GM18870 (cell line): ENCODE measurements at regions not wholly inside any gene's neighbourhood (a gene's known extent, or its start where the extent isn't known, plus 50 kb on each side); places are given as distances from the start of the nearest gene placed in this dataset.
"Not testable (repeated sequence)": the region's sequence is repeated elsewhere in the genome, so short reads cannot be mapped to it uniquely, and the experiment has no call there.

Experiments
- ATAC-seq: cut with Tn5 transposase; IDR thresholded peaks from one replicate; pipeline ENCODE4 v1.9.1; 2021; ENCODE audit warnings: moderate library complexity; ENCODE audit not compliant: unreplicated experiment

DNA sequence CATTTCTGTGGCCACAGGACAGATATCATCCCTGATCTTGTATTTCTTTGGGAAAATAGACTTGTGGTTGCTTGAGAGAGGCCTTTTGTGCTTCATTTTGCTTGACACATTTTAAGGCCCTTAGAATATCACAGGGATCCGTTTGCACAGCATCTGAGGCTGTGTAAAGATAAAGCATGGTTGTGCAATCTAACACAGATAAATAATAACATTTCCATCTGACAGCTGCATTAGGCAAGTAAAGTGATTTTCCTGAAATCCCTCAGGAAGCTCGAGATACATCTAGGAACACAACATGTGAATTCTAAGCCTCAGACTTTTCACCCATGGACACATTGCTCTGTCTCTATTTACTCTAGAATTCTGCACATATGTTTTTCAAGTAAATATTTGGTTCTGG is 212.8 kb upstream of the ADAMTSL1 start:
- no peak for ATAC-seq

DNA sequence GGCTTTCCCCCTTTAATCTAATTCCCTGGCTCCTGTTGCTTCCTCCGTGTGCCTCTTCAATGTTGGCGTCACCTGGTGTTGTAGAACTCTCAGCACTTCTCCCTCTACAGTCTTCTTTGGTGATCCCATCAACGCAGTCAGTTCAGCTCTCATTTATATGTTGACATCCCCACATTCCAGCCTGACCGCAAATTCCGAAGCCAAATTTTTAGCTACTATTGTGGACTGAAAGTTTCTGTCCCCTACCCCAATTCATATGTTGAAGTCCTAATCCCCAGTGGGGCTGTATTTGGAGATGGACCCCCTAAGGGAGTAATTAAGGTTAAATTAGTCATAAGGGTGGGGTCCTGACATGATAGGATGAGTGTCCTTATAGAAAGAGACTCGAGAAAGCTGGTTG is 210.6 kb upstream of the ADAMTSL1 start:
- ATAC-seq = no peak

DNA sequence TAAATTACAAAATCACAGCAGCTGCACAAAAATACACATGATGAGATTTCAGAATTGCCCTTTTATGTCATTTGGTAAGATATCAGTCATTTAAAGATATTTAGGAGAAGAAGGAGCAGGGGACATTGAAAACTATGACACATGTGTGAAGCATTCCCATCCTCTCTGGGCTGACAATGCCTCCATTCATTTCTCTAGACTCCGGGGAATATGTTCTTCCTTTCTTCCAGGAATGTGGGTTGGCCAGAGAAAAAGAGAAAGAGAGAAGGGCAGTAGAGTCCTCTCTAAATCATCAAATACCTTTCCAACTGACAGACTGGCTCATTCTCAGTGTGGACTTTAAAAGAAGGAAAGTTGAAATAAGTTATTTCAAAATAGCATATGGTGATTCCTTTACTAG is 205.6 kb upstream of the ADAMTSL1 start:
- no peak for ATAC-seq

DNA sequence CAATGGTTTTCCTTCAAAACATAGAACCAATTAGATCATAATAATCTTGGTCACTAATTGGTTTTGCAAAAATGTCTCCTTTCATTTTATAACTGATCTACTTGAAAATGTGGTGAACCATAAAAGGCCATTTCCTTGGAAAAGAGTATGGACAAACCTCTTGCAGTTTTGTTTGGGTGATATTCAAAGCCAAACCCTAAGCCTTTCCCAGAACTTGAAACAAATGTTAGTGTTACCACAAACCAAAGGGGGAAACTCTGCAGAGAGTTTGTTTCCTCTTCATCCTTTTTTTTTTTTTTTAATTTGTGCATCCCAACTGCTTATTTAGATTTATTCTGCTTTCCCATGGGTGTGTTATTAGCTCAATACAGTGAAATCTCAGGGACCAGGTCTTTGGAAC is 204.4 kb upstream of the ADAMTSL1 start:
- ATAC-seq = no peak

DNA sequence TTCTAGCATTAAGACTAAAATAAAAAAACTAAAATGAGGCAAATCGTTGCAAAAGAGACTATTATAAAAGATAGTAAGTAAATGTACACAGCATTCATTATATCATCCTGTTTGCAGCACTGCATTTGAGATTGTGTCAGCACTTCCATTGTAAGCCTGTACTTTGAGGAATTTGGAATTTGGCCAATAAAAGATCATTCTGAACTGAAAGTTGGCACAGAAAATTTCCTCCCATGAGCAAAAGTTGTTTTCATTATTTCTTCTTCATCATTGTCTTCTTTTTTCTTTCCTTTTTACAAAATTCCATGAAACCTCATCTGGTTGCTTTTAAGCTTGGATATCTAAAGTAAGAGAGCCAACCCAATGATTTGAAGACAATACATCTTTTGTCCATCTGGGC is 199.3 kb upstream of the ADAMTSL1 start:
- no peak for ATAC-seq

DNA sequence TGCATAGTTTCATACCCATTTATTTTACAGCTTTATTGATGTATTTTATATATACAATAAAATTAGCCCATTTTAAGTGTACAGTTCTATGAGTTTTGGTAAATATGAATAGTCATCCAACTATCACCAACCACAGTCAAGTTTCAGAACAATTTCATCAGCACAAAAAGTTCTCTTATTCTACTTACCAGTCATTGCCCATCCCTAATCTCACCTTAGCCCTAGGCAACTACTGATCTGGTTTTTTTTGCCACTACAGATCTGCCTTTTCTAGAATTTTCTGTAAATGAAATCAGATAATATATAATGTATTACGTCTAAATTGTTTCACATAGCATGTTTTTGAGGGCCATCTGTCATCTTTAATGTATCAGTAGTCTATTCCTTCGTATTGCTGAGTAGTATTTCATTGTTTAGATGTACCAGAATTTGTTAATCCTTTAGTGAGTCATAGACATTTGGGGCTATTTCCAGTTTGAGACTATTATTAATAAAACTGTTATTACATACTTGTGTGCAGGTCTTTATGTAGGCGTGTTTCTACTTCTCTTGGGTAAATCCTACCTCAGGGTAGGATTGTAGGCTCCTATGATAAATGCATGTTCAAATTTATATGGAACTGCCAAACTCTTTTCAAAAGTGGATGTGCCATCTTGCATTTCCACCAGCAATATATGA is 198.5 kb upstream of the ADAMTSL1 start:
- no peak for ATAC-seq

DNA sequence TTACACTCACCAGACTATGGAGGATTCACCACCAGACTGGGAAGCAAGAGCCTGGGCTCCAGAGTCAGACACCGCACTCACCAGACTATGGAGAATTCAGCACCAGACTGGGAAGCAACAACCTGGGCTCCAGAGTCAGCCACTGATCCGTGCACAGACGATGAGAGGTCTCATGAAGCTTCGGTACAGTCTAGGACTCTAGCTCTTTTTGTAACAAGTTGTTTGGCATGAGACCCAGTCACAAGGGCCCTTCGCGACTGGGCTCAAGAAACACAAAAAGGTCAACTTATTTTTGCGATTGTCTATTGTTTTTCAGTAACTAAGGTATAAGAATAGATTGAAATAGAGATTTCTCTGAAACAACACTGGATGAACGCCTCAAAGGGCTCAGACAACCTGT is 192.7 kb upstream of the ADAMTSL1 start:
- ATAC-seq = no peak

DNA sequence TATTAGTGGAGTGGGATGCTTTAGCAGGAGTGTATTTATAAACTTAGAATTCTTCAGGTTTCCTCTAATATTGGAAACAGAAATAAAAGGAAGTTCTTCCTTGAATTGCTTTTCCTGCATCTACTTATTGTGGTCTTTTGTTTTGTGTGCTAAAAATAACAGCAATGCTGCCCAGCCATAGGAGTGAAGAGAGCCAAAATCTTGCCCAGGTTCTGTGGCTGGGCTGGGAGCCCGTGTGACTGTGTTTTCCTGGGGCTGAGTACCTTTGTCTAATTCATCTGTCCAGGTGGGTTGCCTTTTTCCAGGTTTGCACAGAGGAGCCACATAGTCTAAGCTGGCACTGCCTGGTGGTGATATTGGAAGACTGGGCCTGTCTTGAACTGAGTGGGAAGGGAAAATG is 179.7 kb upstream of the ADAMTSL1 start:
- no peak for ATAC-seq

DNA sequence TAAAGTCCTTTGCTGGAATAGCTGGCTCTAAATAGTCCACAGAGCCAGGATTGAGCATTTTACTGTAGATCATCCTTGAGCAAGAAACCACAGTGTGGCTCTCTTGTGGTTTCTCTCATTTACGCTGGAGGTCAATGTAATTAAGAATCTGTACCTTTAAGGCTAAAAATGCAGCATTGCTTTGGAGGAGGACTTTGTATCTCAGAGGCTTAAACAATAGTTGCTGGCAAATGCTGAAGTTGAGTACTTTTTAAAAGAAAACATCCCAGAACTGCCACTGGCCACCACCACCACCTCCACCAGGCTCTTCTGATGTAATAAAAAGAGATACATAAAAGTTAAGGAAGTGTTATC is 177.3 kb upstream of the ADAMTSL1 start:
- ATAC-seq = no peak

DNA sequence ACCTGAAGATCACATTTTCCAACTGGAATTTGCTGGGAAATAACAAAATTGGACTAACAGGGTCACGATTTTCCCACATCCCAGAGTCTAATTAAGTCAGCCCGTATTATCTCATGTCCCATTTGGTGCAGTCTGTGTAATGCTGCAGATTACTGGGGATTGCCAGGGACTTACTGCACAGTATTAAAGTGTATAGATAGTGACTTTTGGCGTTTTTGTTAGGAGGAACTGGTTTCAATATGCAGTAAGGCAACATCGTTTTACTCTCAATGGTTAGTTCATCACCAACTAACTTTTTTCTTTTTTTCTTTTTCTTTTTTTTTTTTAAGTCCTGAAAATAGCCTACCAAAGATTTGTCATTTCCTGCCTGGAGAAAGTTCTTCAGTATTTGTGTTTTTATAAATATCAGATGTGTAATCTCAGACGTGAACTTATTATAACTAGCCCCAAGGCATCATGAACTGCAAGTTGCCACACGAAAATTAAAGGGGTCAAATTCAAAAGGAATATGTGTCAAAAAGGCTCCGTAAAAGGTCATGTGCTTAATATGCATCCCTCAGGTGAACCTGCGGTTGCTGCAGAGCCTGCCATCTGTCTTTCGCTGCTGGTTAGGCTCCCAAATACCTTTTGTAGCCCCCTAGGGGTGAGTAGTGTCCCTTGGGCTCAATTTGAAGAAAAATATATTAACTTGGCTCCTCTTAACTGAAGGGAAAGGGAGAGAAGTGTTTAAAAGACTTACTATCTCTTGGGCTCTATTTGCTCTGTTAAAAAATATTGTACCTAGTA is 176.7 kb upstream of the ADAMTSL1 start:
- no peak for ATAC-seq

DNA sequence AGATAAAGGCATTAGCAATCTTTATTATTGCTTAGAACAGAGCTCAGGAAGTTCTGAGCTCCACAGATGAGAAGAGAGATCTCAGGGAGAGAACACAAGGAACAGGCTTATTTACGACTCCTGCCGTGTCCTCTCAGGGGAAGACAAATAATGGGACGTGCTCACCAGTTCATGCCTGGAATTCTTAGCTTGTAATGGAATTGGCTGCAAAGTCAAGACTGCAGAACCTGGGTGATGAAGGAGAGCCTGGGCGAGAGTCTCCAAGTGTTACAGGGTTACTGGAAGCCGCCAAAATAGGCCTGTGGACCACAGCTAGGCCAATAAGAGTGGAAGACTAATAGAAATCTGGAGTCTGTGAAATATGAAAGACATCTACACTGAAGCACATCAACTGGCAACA is 174.5 kb upstream of the ADAMTSL1 start:
- no peak for ATAC-seq

DNA sequence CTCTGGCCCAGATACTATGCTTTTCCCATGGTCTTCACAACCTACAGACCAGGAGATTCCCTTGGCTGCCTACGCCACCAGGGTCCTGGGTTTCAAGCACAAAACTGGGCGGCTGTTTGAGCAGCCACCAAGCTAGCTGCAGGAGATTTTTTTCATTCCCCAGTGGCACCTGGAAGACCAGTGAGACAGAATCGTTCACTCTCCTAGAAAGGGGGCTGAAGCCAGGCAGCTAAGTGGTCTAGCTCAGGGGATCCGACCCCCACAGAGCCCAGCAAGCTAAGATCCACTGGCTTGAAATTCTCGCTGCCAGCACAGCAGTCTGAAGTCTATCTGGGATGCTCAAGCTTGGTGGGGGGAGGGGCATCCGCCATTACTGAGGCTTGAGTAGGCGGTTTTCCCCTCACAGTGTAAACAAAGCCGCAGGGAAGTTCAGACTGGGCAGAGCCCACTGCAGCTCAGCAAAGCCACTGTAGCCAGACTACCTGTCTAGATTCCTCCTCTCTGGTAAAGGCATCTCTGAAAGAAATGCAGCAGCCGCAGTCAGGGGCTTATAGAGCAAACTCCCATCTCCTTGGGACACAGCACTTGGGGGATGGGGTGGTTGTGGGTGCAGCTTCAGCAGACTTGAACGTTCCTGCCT is 168.7 kb upstream of the ADAMTSL1 start:
- ATAC-seq = not testable (repeated sequence)

DNA sequence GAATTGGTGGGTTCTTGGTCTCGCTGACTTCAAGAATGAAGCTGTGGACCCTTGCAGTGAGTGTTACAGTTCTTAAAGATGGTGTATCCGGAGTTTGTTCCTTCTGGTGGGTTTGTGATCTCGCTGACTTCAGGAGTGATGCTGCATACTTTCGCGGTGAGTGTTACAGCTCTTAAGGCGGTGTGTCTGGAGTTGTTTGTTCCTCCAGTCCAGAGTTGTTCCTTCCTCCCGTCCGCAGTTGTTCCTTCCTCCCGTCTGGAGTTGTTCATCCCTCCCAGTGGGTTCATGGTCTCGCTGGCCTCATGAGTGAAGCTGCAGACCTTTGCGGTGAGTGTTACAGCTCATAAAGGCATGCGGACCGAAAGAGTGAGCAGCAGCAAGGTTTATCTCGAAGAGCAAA is 159.6 kb upstream of the ADAMTSL1 start:
- ATAC-seq = no peak

DNA sequence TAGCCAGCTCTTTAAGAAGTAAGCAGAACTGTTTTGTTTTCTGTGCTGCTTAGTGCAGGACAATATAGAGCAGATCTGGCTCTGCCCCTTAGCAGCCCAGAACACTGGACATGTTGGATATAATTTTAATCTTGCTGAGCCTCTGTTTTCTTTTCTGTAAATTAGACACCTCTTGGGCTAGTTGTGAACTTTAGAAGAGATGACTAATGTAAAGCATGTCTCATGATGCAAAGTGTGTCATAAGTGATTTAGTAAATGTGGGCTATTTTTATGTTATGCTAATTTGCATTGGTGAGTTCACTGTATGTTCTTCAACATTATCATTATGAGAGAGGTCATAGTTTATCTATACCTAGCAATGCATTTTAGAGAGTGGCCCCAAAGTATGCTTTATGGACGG is 156.1 kb upstream of the ADAMTSL1 start:
- ATAC-seq = no peak

DNA sequence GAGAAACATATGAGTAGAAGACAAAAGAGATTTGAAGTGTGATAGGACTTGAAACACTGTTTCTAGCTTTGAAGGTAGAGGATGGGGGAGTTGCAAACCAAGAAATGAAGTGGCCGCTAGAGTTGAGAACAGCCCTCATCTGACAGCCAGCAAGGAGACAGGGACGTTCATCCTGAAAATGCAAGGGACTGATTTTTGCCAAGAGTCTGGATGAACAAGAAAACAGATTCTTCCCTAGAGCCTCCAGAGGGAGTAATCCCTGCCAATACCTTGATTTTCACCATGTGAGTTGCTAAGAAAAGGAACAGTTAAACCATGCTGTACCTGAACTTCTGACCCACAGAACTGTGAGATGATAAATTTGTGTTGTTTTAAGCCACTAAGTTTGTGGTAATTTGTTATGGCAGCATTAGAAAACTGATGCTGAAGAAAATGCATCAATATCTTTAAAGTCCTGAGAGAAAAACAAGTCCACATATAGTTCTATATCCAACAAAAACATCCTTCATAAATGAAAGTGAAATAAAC is 154.0 kb upstream of the ADAMTSL1 start:
- ATAC-seq = no peak

DNA sequence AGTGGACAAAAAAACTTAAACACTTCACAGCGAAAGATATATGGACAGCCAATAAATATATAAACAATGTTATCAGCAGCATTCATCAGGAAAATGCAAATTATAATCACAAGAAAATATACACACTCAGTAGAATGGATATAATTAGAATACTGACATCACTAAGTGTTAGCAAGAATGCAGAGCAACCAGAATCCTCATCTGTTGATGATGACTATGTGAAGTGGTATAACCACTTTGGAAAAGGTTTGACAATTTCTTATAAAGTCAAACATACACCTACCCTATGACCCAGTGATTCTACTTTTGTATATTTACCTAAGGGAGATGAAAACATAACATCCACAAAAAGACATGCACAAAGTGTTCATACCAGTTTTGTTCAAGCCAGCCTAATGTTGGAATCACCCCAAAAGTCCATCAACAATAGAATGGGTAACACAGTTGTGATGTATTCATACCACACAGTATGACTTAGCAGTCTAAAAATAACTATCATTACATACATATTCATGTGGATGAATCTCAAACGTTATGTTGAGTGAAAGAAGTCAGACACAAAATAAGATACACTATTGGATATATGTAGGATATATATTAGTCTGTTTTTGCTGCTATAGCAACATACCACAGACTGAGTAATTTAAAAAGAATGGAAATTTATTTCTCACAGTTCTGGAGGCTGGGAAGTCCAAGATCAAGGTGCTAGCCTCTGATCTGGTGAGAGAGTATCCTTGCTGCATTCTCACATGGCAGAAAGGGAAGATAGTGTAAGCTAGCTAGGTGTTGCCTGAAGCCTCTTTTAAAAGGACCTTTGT is 148.8 kb upstream of the ADAMTSL1 start:
- ATAC-seq = no peak

DNA sequence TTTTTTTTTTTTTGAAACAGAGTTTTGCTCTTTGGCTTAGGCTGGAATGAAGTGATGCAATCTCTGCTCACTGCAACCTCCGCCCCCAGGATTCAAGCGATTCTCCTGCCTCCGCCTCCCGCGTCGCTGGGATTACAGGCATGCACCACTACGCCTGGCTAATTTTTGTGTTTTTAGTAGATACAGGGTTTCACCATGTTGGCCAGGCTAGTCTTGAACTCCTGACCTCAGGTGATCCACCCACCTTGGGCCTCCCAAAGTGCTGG is 148.3 kb upstream of the ADAMTSL1 start:
- ATAC-seq = not testable (repeated sequence)

DNA sequence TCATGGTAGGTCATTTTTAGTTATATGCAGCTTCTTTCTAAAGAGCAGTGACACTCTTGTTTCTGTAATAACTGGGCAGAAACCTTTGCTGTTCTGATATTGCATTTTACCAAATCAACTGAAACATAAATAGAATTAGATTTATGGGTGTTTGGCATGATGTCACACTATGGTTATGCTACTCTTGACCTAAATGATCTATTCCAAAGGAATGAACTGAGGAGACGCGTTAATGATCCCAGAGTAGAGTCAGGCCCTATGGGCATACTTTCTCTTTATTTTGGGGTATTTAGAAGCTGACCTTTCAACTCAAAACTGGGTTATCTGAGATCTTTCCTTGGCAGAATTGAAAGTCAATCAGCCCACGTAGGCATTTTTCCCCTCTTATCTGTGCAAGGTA is 146.8 kb upstream of the ADAMTSL1 start:
- no peak for ATAC-seq

DNA sequence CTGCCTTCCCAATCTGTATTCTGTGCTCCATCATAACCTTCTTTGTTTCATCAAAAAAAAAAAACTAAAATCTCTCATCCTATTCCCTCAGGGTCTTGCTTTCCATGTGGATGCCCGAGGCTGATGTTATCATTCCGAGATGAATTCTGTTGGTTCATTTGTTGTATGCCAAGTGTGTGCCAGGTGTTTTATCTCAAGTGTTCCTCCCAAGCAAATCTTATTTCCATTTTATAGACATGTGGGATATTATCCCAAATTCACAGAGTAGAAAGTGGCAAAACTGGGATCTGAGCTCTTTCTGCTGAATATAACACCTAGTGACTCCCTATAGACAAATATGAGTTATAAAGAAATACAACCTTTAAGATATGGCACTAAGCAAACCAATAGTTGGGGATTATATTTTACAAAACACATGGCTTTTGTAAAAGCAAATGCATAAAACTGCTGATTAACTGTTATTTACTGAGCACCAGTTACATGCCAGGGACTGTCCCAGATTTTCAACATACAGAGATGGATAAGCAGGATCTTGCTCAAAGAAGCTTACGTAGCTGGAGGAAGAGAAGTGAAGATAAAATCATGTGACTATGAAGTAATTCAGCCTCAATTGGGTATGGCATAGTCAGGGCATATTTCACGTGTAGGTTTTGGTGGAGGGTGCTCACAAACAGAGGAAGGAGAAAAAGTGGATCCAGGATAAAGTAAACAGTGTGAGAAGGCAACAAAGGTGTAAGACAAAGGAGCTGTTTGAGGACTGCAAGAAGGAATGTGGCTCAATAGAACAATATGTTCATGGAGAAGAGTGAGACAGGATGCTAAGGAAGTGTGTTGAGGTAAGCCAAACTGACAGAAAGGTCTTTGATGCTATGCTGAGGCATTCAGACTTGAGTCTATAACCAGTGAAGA is 143.3 kb upstream of the ADAMTSL1 start:
- ATAC-seq = no peak

DNA sequence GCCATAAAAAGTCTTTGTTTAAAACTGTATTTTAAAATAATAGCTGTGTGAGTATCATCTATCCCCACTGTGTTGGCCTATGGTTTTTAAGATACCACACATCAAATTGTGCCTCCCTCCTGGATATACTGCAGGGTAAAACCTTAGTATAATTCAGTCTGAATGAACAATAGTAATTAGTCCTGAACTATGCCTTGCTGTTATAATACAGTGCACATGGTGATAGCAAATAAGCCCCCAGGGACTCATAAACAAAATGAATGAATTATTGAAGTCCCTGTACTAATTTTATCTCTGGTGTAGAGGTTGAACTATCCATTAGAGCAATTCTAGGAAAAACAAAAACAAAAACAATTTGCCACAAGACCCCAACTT is 142.7 kb upstream of the ADAMTSL1 start:
- ATAC-seq = no peak

DNA sequence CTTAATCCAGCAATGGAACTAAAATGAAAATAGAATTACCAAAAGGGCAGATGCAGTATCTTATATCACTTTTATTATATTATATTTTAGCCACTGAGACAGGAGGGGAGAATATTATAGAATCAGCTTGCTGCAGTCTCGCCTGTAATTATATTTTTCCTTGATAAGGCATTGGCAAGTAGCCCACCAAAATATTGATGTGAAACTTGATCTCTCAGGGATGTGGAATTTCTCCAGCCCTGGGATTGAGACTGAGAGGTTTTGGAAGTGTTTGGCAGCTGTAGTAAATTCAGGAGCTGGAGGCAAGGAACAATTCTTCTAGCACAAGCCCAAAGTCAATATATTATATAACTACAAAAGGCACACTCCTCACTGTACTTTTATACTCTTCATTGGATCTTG is 142.1 kb upstream of the ADAMTSL1 start:
- no peak for ATAC-seq
